ENCODE measurements at regions not wholly inside any gene's neighbourhood (a gene's known extent, or its start where the extent isn't known, plus 50 kb on each side); places are given as distances from the start of the nearest gene placed in this dataset.
A peak's percentile ranks its signal among the peaks of the same experiment; 100 is the strongest.

GRCh38 chr2:133970641-133971040, 283.2 kb upstream of the MGAT5 start:
- no peak for TF ChIP-seq CTCF (IDR thresholded peaks at IDR 0.05; ENCODE audit: low read depth, low read length)
- no peak for DNase-seq (ENCODE audit: extremely low read depth, low read depth)

GRCh38 chr2:133972297-133972696, 281.6 kb upstream of the MGAT5 start:
- TF ChIP-seq CTCF (IDR thresholded peaks at IDR 0.05; ENCODE audit: low read depth, low read length), result no peak
- no peak for DNase-seq (ENCODE audit: extremely low read depth, low read depth)

GRCh38 chr2:133972786-133973185, 281.1 kb upstream of the MGAT5 start:
- TF ChIP-seq CTCF (IDR thresholded peaks at IDR 0.05; ENCODE audit: low read depth, low read length), result no peak
- DNase-seq (ENCODE audit: extremely low read depth, low read depth), result peak; percentile 3

- no peak for TF ChIP-seq CTCF (IDR thresholded peaks at IDR 0.05; ENCODE audit: low read depth, low read length)
- DNase-seq (ENCODE audit: extremely low read depth, low read depth), result no peak
Observed at GRCh38 chr2:133974353-133974752, 279.5 kb upstream of the MGAT5 start.

- DNase-seq (ENCODE audit: extremely low read depth, low read depth), result no peak
- no peak for TF ChIP-seq CTCF (IDR thresholded peaks at IDR 0.05; ENCODE audit: low read depth, low read length)
Observed at GRCh38 chr2:133975135-133975534, 278.7 kb upstream of the MGAT5 start.

GRCh38 chr2:133975676-133976428, 278.0 kb upstream of the MGAT5 start:
- no peak for DNase-seq (ENCODE audit: extremely low read depth, low read depth)
- TF ChIP-seq CTCF (IDR thresholded peaks at IDR 0.05; ENCODE audit: low read depth, low read length), result no peak

GRCh38 chr2:133976659-133977058, 277.2 kb upstream of the MGAT5 start:
- DNase-seq (ENCODE audit: extremely low read depth, low read depth), result no peak
- TF ChIP-seq CTCF (IDR thresholded peaks at IDR 0.05; ENCODE audit: low read depth, low read length), result no peak
